GM10266 (cell line): ENCODE measurements at regions not wholly inside any gene's neighbourhood (a gene's known extent, or its start where the extent isn't known, plus 50 kb on each side); places are given as distances from the start of the nearest gene placed in this dataset.

Experiments
- DNase-seq: peaks from one replicate; pipeline ENCODE4 v3.0.0; 2012; ENCODE audit errors: extremely low spot score
- TF ChIP-seq, protein P1 (sequence below): IDR thresholded peaks from 2 replicates; pipeline ENCODE4 v1.5.1; 2012; ENCODE audit warnings: mild to moderate bottlenecking, low read depth; ENCODE audit not compliant: control insufficient read depth, insufficient read depth; ENCODE audit errors: missing control alignments

GRCh38 chr2:238682536-238682935 lies 165.3 kb upstream of the TWIST2 start:
- DNase-seq, result no peak
- TF ChIP-seq, protein P1, sequence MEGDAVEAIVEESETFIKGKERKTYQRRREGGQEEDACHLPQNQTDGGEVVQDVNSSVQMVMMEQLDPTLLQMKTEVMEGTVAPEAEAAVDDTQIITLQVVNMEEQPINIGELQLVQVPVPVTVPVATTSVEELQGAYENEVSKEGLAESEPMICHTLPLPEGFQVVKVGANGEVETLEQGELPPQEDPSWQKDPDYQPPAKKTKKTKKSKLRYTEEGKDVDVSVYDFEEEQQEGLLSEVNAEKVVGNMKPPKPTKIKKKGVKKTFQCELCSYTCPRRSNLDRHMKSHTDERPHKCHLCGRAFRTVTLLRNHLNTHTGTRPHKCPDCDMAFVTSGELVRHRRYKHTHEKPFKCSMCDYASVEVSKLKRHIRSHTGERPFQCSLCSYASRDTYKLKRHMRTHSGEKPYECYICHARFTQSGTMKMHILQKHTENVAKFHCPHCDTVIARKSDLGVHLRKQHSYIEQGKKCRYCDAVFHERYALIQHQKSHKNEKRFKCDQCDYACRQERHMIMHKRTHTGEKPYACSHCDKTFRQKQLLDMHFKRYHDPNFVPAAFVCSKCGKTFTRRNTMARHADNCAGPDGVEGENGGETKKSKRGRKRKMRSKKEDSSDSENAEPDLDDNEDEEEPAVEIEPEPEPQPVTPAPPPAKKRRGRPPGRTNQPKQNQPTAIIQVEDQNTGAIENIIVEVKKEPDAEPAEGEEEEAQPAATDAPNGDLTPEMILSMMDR, result no peak

DNA sequence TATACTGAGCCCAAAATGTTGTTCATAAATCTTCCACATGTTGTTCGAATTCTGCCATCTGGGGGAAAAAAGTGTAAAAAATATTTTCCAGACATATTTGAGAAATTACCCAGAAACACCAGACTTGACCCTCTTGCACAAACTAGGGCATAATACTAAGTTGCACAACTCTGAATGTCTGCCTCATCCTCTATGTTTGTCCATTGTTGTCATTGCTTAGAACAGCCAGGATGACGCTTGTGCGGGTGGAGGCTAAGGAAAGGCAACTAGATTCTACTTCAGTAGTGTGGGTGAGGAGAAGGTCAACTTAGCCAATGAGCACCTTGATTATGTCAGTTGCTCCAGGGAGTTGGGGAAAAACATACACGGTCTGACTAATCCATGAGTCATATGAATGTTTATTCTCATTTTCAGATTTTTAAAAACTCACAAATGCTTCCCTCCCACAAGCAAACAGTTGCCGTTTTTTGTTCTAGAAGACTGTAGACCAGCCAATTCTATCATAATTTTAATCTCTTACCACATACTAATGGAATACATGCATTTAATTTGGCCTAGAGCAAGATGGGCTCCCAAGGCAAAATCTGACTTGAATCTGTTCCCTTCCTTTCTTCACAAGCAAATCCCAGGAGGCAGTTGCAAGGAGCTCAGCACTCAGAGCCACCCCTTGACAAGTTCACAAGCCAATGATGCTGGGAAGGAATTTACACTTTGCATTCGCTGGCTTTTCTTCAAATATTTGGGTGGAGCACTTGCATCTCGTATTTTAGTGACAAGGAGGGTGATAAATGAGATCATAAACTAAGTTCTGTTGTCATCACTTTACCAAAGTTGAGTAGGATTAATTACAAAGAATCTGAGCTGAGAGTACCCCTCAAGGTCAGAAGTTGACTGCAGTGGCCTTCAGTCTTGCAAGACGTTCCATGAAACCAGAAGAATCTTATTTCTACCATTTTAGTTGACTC lies 163.2 kb upstream of the TWIST2 start:
- TF ChIP-seq, protein P1, result no peak
- DNase-seq, result no peak

- no peak for DNase-seq
Measured at GRCh38 chr2:238685327-238685709, 162.6 kb upstream of the TWIST2 start.

DNA sequence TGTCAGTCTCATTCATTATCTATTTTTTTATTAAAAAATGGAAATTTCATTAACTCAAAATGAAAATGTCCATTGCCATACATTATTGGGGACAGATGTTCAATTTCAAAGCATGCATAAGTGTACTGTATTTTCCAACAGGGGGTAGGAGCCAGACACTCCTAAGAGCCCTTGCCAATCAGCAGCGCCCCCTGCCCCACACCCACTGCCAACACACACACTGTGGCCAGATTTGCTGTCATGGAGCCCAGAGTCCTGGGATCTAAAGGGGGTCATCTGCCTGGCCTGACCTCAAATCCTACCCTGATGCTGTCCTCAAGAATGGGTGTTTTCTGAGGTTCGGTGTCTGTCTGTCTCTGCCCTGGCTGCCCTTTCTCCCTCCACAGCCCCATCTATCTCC lies 162.2 kb upstream of the TWIST2 start:
- TF ChIP-seq, protein P1, result no peak

More at GRCh38 chr2:238685327-238685709, 162.6 kb upstream of the TWIST2 start:
- TF ChIP-seq, protein P1, result no peak

DNA sequence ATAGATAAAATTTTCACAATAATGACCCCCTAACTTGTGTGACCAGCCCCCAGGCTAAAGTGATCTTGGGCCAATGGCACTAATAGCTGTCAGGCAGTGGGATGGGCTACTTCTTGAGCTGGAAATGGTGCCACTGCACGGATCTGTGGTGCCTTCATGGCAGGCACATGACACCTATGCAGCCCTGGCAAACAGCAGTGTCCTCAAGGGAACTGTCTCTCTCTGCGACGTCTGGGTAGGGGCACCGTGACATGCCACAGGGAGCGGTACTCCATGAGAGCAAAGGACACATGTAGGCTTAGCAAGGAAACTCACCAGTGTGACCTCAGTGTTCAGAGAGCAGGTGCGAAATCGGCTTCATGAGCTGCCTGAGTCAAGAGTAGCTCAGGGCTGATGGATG lies 161.7 kb upstream of the TWIST2 start:
- DNase-seq, result no peak
- TF ChIP-seq, protein P1, result no peak

More for the DNA sequence above, 162.2 kb upstream of the TWIST2 start:
- DNase-seq, result no peak

GRCh38 chr2:238688193-238689153 lies 159.4 kb upstream of the TWIST2 start:
- DNase-seq, result no peak
- TF ChIP-seq, protein P1, result no peak

DNA sequence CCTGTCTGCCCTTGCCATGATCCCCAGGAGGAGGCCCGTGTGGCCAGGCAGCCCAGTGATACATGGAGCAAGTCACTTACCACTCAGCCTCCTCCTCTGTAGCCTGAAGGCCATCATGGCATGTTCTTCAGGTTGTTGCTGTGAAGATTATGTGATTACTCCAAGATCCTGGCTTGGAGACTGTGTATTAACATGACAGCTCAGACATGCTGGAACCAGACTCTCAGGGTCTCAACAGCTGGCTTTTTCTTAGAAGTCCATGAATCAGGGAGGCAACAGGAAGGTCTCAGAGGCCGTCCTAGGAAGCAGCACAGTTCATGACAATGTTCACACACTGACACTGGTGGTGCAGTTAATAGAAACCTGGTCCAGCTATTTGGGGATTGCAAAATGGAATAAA lies 158.6 kb upstream of the TWIST2 start:
- no peak for DNase-seq

More for the DNA sequence above, 158.6 kb upstream of the TWIST2 start:
- TF ChIP-seq, protein P1, result no peak
